Effector CD4-positive, alpha-beta T cell (primary cell): ENCODE measurements at regions not wholly inside any gene's neighbourhood (a gene's known extent, or its start where the extent isn't known, plus 50 kb on each side); places are given as distances from the start of the nearest gene placed in this dataset.

Experiments used
- DNase-seq: peaks from one replicate; pipeline ENCODE4 v3.0.0-alpha.2; 2020

DNA sequence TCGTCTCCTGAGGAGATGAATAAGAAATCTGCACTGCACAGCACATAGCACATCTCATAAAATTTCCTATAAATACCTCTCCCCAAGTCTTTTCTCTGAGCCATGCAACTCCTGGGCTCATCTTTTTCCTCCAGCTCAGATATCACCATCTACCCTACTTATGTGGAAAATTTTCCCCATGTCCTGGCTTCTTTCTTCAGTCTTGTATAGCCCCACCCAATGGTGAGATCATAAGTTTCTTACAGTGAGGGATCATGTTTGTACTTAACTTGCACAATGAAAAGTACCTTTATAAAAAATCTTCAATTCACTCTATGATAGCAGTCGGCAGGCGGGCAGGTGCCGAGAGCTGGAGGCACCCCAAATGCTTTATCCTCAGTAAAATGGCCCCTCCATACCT lies 198.6 kb upstream of the S100G start:
- DNase-seq, result no peak

DNA sequence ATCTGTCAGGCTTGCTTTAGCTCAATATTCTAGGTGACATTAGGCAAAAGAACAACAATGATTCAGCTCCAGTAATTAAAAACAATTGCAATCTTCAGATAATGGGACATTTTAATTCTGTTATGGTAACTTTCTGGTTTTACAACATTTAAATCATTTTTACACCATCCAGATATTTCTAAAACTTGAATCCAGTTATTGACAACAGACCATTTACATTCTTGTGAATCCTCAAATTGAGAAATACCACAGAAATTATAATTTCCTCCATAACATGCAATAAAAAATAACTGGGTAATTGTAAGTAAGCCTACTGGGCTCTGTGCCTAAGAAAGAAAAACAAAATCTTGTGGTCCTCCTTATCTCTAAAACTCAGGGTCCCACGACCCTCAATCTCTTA lies 195.0 kb upstream of the S100G start:
- DNase-seq, result no peak

DNA sequence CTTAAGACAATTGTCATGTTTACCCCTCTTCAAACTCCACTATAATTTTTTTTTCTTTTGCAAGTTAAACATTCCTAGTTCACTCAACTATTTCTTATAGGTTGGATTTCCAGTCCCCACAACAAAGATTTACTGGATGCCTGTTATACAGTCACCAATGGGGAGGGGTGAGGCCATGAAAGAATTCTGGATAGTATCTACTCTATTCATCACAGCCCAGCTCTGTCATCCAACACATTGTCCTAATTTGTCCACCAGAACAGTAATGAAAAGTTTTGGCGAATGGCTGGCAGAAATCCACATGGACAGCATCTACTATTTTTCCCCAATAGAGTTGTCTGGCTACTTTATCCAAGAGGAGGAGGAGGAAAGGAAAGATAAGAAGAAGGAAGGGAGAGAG lies 192.7 kb upstream of the S100G start:
- DNase-seq, result no peak

DNA sequence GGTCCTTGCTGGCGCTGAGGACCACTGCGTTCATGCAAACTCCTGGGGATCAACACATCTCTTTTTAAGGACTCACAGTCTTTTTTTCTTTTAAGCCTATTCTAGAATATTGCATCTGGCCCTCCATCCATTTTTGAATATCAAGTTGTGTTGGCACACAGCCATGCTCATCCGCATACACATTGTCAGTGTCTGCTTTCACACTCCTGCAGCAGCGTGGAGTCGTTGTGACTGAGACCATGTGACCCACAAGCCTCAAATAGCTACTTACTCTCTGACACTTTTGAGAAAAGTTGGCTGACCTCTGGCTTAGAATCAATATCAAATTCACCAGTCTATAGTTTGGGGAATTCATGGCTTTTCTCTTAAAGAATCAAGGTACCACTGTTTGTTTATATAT lies 191.8 kb upstream of the S100G start:
- DNase-seq, result no peak

DNA sequence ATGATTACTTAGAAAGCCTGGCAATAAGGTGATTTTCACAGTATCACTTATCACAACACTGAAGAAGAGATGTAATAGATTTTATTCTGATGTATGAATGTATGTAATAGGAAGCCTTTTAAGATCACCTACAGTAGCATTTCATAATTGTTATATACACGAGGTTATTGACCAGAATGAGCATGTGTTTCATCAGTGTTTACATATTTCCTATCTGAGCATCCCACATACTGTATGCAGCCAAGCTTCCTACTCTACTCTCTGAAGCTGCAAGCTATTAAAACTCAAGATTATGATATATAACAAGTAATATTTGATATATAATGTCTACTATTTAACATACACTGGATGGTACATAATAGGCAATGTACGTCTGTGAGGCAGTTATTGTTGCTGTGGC lies 190.9 kb upstream of the S100G start:
- DNase-seq, result no peak

DNA sequence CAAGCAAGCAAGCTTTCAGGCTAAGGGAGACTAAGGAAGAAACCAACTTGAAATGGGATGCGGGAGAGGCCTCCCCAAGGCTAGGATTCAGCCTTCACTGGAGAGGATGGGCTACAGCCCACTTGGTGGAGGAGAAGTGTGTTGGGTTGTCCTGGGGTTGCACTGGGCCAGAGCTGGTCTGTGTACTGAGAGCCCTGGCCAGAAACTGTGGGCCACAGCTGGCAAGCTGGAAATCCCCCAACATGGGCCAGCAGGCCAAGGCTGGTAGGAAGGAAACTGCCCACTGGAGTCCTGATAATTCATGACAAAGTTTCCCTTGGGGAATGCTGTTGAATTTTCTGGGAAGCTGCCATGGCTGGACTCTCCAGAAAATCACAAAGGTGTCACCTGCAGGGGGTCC lies 188.0 kb upstream of the S100G start:
- no peak for DNase-seq

DNA sequence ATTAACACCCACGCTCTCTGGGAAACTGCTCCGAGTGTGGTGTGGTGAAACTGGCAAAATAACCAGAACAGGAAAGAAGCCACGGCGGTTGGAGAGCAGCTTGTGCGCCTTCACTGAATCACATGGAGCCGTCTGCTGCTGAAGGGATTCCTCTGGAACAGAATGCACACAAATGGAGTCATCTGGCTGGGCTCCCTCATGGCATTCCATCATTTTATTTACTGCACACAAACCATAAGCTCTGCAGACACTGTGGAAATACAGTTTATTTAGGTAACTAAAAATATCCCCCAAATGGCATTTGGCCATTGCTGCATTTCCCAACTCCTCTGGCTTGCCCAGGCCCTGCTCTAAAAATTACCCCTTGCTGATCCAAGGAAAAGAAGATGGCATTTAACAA lies 187.0 kb upstream of the S100G start:
- DNase-seq, result no peak

DNA sequence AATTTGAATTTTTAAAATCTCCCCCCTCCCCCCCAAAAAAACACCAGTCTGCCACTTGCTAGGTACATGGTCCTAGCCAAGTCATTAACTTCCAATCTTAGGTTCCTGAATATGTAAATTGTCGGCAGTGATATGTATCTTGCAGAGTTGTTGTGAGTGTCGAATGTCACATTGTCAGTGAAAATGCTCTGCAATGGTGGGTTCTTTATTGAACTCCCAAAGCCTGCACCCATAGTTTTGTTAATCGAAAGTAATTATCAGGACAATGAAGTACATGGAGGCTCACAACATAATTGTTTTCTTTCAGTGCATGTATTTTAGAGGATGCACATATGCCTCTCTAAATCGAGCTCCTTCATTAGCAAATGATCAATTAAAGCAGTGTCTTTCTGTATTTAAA lies 185.6 kb upstream of the S100G start:
- no peak for DNase-seq

DNA sequence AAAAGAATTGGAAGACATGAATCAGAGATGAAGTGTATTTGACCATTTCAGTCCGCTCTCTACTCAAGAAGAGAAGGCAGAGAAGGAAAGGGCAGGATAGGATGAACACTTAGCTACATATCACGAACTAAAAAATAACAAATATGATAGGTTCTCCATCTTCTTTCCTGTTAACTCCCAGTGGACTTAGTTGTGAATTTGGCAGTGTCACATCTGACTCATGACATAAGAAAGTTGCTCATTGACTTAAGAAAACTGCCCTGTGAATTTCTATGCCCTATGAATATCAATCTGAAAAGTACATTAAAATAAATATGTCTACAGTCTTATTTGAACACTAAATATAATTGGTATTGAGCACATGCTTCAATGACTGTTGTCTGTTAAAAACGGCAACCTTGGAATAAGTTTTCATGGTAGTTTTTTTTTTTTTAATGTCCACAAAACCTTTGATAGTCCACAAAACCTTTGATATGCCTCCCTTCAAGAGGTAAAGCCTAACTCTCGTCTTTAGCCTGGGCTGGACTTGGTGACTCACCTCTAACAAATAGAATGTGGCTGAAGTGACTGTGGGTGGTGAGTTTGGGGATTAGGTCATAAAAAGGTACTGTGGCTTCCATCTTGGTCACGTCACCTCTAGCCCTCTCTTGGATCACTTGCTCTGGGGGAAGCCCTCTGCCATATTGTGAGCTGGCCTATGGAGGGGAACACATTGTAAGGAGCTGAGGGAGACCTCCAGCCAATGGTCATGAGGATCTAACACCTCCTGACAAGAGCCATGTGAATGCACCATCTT lies 184.7 kb upstream of the S100G start:
- DNase-seq, result no peak

DNA sequence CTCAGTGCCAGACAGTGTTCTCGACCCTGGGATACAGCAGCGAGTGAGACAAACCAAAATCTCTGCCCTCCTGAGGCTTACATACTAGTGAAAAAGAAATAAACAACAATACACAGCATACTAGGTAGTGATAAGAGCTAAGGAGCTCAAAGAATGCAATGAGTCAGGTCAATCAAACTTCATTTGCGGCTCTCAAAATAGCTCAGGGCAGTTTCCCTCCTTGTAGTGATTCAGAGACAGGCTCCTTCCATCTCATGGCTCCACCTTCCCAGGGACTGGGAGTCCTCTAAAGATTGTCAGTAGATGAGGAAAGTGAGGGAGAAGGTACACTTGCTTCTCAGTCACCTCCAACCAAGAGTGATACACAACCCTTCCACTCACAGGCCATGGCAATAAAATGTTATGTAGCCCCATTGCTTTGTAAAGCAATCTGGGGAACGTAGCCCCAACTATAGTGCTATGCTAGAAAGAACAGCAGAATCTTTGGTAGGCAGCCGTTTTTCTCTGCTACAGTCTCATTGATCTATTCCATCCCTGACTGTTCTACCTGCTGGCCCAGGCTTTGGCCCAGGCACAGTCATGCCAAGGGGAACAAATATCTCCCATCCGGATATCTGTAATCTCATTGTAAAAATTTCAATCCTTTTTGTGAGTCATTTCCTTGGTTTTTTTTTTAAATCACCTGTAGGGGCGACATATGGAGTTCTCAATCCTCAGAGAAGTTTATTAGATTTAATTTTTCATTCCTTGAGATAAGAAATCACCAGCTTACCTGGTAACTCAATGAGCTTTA lies 183.1 kb upstream of the S100G start:
- no peak for DNase-seq

DNA sequence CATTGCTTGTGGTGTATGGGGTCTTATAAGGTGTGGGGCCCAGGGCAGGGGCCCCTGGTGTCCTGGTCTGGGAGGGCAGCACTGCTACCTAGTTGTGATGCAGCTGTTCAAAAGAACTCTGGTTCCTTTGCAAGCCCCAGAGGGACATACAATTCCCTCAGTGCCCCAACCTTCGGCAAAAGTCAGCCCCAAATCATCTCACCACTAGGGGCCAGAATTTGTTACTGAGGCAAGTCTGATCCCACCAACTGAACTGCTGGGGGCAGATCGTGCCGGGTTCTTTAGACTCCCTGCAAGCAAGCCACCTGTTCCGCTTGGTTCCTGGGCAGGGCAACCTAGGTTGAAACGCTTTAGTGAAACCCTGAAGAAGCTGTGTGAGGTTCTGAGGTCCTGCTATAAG lies 180.1 kb upstream of the S100G start:
- no peak for DNase-seq

DNA sequence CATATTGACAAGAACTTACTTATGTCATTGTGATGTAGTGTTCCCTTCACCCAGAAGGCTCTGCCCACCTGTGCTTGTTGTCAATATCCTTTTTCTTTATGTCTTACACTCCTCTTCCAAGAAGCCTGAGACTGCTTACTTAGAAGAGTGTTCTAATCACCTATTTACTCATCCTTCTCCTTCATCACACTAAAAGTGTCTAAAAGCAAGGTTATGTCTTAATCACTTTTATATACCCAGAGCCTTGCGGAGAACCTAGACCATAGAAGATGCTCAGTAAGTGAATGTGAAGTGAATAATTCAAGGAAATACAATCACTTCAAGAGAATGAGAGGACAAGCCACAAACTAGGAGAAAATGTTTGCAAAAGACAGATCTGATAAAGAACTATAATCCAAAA lies 177.6 kb upstream of the S100G start:
- no peak for DNase-seq

DNA sequence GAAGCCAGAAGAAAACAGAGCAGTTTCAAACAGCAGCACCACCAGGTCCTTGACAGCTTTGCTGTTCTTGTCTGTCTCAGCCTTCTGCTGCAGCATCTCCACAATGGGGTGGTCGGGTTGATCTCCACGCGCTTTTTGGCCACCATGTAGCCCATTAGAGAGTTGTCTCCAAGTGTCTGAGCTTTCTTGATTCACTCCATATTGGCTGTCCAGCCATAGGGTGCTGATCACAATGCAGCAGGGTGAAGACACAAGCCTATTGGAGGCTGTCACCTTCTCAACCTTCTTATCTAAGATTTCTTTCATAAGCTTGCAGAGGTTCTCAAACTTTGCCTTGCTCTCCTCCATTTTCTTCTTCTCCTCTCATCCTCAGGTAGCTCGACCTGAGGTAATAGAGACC lies 175.4 kb upstream of the S100G start:
- no peak for DNase-seq

DNA sequence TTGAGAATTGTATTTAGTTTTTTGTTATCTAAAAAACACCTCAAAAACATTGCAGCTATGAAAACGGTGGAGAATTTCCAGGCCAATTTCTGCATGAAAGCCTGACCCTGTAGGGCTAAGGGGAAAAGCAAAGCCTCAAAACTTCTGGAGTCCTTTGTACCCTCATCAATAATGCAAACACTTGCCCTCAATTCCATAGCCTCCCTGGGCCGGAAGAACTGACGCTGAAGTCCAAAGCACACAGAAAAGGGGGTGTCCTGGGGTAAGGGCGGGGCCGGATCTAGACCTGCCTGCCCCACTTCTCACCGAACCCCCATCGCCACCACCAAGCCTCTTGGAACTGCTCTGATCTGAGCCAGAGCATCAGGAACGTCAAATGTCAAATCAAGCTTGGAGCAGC lies 173.9 kb upstream of the S100G start:
- DNase-seq, result no peak

DNA sequence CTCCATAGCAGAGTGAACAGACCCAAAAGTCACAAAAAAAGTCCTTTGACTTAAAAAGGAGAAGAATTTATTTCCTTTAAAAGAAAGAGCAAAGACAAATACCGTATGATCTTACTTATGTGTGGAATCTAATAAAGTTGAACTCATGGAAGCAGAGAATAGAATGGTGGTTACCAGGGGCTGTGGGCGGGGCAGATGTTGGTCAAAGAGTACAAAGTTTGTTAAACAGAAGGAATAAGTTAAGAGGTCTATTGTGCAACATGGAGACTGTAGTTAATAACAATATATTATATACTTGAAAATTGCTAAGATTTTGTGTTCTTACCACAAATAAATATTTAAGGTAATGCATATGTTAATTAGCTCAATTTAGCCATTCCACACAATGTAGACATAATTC lies 173.3 kb upstream of the S100G start:
- no peak for DNase-seq

DNA sequence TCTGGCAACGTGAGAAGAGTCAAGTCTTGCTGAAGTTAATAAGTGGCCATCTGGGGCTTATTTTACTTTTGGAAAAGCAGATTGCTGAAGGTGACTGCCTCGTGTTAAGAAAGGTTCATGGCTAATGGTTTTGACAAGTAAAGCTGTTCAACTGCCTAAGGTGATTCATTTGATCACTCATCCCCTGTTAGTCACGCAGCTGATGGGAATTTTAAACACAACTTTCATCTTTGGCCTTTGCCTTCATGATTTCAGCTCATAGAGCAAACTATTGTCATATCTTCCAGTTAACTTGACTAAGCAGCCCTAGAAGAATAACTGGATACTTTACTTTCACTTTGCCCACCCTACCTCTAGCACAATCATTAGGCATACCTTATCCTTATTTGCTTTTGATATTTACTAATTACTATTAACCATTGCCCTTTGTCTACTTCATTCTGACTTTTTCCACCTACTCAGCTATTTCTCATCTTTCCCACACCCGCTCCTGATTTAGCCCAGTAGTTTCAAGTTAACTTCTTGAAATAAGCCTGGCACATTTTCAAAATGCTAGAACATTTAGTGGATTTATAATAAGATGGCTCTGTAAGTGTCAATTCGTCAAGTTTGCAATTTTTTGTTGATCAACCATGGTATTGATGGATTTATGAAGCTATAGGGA lies 170.6 kb upstream of the S100G start:
- no peak for DNase-seq

DNA sequence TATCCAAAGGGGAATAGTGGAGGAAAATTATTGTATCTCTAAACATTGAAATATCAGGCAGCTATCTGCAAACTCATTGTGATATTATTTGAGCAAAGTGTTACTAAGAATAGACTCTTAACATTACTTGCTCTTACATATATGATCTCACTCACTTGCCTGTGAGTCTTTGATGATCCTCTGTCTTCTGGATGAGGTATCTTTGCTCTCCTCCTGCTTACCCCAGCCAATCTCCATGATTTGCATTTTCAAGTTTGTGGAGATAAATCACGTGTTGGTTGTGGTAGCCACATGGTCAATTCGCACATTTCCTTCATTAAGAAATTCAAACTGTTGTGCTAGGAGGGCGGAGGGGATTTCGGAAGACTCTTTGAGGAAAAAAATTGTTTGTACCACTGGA lies 169.9 kb upstream of the S100G start:
- no peak for DNase-seq

DNA sequence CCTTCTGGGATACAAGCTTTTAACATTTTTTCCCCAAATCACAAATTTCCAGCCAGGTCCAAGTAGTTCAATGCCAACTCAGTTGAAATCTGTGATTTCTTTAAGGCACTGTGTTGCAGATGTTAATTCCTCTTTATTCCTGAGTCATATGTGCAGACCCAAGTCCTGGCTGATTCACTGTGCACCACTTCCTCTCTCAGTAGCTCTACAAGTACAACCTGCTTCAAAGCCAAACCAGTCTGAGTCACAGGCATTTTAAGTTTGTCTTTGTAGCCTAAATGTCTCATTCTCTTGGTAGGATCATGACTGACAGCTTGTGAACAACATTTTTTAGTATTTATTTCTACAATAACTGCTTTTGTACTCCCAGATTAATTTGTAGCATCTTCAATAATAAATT lies 165.6 kb upstream of the S100G start:
- DNase-seq, result no peak

DNA sequence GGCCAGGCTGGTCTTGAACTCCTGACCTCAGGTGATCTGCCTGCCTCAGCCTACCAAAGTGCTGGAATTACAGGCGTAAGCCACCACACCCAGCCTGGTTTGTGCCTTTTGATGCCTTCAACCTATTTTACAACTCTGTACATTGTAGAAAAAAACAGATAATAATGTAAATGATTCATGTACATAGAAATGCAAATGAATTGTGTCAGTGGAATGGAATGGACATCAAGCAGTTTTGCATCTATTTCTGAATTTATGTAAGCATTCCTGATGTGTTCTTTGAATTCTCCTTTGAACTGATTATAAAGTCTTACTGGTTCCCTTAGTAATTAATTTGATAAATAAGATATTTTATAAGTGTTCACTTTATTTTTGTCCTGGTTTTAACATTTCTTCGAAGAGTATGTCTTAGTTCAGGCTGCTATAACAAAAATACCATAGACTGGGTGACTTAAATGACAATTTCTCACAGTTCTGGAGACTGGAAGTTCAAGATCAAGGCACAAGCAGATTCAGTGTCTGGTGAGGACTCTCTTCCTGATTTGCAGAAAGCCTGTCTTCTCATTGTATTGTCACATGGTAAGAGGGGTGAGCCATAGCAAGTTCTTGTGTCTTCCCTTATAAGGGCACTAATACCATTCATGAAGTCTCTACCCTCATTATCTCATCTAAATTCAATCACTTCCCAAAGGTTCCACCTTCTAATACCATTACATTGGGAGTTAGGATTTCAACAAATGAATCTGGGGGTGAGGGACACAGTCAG lies 162.2 kb upstream of the S100G start:
- DNase-seq, result no peak

DNA sequence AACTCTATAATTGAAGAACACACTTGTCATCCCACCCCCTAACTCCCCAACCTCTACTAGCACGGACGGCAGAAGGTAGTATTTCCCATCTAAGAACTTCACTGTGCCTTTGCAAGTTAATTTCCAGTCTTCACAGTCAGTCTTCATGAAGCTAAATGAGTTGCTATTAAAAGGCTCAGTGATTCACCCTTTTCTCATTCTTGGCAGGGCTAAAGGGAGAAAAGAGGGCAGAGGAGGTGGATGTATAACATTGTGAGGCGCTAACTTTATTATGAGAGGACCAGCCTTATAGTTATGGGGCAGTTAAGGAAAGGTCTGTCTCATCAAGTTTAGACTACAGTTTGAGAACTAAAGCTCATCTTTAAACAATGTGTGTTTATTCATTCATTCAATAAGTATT lies 161.0 kb upstream of the S100G start:
- DNase-seq, result no peak

DNA sequence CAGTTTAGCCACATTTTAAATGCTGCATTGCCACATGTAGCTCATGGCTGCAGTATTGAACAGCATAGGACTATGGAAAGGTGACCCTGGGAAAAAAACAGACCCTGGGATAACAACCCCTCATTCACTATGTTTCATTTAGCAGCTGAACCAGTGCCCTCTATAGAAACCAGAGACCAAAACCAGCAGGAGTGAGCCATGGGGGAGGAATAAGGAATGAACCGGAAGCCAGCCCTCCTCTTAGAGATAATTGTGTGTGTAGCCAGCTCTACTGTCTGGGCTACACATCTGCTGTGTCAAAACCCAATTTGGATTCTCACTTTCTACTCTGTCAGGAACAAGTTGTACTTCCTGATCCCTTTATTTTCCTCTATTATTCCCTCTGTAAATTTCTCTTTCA lies 158.5 kb upstream of the S100G start:
- DNase-seq, result no peak

DNA sequence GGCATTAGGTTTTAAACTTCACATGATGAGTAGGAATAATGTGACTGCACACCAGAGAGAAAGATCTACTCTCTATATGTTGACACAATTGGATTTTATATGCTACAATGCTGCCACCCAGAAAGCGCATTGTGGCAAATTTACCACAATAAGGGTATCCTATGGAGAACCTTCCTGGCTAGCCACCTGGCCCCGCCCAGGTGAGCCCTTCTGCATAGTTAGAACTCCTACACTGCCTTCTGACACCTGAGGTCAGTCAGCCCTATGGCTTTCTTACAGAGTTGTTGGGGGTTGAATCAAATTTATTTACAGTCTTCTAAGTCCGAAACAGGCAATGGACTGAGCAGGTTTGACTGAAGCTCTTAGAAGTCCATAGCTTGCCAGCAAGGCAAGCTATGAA lies 153.8 kb upstream of the S100G start:
- DNase-seq, result no peak
